PFSK-1 (cell line): ENCODE measurements at regions not wholly inside any gene's neighbourhood (a gene's known extent, or its start where the extent isn't known, plus 50 kb on each side); places are given as distances from the start of the nearest gene placed in this dataset.

Source experiments
- FOXP2 ChIP-seq: optimal IDR thresholded peaks from 2 replicates; pipeline ENCODE3; 2011; ENCODE audit warnings: borderline replicate concordance, control low read depth, inconsistent platforms; ENCODE audit not compliant: insufficient read depth; ENCODE audit errors: extremely low read length, extremely low read depth
- POLR2AphosphoS5 ChIP-seq: IDR thresholded peaks from 2 replicates; pipeline ENCODE4 v1.6.1; 2012; ENCODE audit warnings: low read depth, mild to moderate bottlenecking, control low read depth, low read length, moderate library complexity
- SIN3A ChIP-seq: IDR thresholded peaks from 2 replicates; pipeline ENCODE4 v1.6.1; 2012; ENCODE audit warnings: mild to moderate bottlenecking, low read length, moderate library complexity, borderline replicate concordance; ENCODE audit not compliant: insufficient read depth
- TAF1 ChIP-seq: IDR thresholded peaks from 2 replicates; pipeline ENCODE4 v1.6.1; 2012; ENCODE audit warnings: low read length, control low read depth, borderline replicate concordance; ENCODE audit not compliant: insufficient read depth
- TF ChIP-seq, protein P1 (sequence below), 2 experiments: IDR thresholded peaks; 2 replicates each; pipeline versions ENCODE4 v1.6.1 to v1.8.0; 2011 to 2012; ENCODE audit warnings: low read depth in 2 of 2, low read length in 2 of 2, control low read depth in 1 of 2, inconsistent platforms in 1 of 2, mild to moderate bottlenecking in 1 of 2, moderate library complexity in 1 of 2; ENCODE audit not compliant: insufficient read depth in 1 of 2

DNA sequence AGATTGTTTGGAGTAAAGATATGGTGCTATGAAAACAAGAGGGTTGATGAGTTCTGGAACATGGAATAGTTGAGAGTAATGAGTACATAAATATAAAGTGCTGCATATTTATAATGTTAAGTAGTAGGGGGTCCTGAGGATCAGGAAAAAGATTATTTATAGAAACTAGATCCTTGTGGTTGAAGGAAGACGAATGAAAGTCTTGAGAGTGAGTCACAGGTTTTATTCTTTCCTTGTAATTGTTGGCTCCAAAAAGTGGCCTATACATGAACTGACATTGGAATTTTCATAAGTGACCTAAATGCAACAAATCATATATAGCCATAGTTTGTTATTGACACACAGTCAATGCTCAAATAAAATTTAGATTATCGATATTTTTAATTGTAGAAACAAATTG, 440.4 kb upstream of the PRICKLE1 start:
- TF ChIP-seq, protein P1, sequence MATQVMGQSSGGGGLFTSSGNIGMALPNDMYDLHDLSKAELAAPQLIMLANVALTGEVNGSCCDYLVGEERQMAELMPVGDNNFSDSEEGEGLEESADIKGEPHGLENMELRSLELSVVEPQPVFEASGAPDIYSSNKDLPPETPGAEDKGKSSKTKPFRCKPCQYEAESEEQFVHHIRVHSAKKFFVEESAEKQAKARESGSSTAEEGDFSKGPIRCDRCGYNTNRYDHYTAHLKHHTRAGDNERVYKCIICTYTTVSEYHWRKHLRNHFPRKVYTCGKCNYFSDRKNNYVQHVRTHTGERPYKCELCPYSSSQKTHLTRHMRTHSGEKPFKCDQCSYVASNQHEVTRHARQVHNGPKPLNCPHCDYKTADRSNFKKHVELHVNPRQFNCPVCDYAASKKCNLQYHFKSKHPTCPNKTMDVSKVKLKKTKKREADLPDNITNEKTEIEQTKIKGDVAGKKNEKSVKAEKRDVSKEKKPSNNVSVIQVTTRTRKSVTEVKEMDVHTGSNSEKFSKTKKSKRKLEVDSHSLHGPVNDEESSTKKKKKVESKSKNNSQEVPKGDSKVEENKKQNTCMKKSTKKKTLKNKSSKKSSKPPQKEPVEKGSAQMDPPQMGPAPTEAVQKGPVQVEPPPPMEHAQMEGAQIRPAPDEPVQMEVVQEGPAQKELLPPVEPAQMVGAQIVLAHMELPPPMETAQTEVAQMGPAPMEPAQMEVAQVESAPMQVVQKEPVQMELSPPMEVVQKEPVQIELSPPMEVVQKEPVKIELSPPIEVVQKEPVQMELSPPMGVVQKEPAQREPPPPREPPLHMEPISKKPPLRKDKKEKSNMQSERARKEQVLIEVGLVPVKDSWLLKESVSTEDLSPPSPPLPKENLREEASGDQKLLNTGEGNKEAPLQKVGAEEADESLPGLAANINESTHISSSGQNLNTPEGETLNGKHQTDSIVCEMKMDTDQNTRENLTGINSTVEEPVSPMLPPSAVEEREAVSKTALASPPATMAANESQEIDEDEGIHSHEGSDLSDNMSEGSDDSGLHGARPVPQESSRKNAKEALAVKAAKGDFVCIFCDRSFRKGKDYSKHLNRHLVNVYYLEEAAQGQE (IDR thresholded peaks at IDR 0.05; ENCODE audit: insufficient read depth in 1 of 2, low read depth in 2 of 2, low read length in 2 of 2): no peak
- TF ChIP-seq POLR2AphosphoS5: no peak
- TF ChIP-seq TAF1: no peak
- no peak for TF ChIP-seq FOXP2
- no peak for TF ChIP-seq SIN3A

DNA sequence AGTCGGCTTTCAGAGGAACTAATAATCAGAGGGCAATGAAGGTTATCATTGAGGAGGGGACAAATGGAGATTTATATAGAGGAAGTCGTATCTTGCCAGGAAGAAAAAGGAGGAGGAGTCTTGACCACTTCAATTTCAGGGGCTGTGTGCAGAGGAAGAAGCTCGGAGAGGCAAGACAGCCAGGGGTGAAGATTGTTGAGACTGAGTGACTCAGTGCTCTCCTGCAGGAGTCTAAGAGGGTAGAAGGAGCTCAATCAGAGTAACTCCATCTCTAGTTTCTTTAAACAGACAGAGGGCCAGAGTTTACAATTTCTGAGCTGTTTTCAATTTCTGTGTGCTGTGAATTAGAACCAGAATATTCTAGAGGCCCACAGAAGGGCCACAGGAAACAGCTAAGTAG, 439.3 kb upstream of the PRICKLE1 start:
- no peak for TF ChIP-seq TAF1

DNA sequence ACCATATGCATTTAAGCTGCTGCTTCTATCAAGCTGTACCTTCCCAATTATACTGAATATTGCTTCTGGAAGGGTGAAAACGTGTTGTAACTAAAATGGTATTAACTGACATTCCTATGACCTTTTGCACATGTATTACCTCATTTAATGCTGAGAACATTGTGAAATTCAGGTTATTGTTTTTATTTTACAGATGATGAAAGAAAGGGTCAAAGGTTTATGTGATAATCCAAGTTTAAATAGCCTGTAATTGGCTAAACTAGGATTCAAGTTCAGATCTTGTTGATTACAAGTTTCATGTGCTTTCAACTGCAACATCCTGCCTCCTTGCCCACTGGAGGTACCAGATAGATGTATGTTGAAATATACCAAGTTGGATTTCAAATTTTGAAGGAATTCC, 433.3 kb upstream of the PRICKLE1 start:
- TF ChIP-seq SIN3A (no peak), POLR2AphosphoS5 (no peak), FOXP2 (no peak), TAF1 (no peak)
- TF ChIP-seq, protein P1 (IDR thresholded peaks at IDR 0.05; ENCODE audit: insufficient read depth in 1 of 2, low read depth in 2 of 2, low read length in 2 of 2): no peak

DNA sequence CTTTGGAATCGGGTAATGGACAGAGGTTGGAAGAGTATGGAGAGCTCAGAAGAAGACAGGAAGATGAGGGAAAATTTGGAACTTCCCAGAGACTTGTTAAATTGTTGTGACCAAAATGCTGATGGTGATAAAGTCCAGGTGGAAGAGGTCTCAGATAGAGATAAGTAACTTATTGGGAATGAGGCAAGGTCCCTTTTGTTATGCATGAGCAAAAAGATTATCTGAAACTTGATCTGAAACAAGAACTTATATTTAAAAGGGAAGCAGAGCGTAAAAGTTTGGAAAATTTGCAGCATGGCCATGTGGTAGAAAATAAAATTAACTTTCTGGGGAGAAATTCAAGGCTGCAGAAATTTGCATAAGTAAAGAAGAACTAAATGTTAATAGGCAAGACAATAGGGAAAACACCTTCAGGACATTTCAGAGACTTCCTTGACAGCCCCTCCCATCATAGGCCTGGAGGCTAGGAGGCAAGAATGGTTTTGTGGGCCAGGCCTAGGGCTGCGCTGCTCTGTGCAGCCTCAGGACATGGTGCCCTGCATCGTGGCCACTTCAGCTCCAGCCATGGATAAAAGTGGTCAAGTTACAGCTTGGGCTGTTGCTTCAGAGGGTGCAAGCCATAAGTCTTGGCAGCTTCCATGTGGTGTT, 425.7 kb upstream of the PRICKLE1 start:
- TF ChIP-seq FOXP2: no peak
- TF ChIP-seq, protein P1 (IDR thresholded peaks at IDR 0.05; ENCODE audit: insufficient read depth in 1 of 2, low read depth in 2 of 2, low read length in 2 of 2): no peak
- no peak for TF ChIP-seq POLR2AphosphoS5
- no peak for TF ChIP-seq TAF1
- TF ChIP-seq SIN3A: no peak

DNA sequence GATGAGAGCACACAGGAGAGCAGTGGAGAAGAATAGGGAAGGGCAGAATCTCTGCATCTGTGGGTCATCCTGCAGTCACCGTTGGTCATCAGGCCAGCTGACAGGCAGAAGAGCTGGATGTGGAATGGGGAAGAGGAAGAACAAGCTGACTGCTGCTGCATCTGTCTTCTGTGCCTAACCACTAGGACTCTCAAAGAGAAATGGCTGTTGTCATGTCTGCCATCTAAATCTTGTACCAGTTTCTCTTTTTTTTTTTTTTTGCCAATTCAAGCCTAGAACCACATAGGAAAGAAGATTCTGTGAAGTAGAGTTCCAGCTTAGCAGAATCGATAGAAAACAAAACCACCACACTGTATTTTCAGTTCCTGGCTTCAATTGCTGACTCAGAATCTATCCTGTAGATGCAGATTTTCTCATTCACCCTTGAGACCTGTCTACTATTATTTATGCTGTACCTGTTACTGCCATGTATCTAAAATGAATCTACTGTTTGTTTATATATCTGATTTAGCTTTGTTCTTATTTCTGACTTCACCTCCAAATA, 421.9 kb upstream of the PRICKLE1 start:
- TF ChIP-seq TAF1 (no peak), SIN3A (no peak), FOXP2 (no peak), POLR2AphosphoS5 (no peak)
- TF ChIP-seq, protein P1 (IDR thresholded peaks at IDR 0.05; ENCODE audit: insufficient read depth in 1 of 2, low read depth in 2 of 2, low read length in 2 of 2): no peak

DNA sequence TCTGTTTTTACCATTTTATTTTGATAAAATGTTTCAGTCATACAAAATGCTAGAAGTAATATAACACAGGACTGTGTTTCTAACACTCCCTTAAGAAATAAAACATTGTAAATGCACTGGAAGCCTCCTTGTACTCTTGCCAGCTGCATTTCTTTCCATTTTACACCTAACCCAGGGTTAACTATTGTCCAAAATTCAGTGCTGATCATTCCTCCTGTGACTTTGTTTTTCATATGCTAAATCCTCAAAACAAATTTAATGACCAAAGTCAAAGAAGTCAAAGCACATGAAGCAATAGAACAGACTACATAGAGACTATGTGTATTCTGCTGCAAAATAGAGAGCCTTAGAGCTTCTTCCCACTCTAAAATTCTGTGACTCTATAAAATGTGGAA, 420.3 kb upstream of the PRICKLE1 start:
- no peak for TF ChIP-seq TAF1
- TF ChIP-seq, protein P1 (IDR thresholded peaks at IDR 0.05; ENCODE audit: insufficient read depth in 1 of 2, low read depth in 2 of 2, low read length in 2 of 2): no peak
- no peak for TF ChIP-seq SIN3A
- no peak for TF ChIP-seq FOXP2
- TF ChIP-seq POLR2AphosphoS5: no peak
